GM12874 (cell line): ENCODE measurements at regions not wholly inside any gene's neighbourhood (a gene's known extent, or its start where the extent isn't known, plus 50 kb on each side); places are given as distances from the start of the nearest gene placed in this dataset.

Source experiments
- TF ChIP-seq, protein P1 (sequence below): IDR thresholded peaks from 2 replicates; pipeline ENCODE4 v1.5.1; 2011; ENCODE audit warnings: low read depth, mild to moderate bottlenecking, control low read depth, low read length, moderate library complexity; ENCODE audit not compliant: insufficient read depth

DNA sequence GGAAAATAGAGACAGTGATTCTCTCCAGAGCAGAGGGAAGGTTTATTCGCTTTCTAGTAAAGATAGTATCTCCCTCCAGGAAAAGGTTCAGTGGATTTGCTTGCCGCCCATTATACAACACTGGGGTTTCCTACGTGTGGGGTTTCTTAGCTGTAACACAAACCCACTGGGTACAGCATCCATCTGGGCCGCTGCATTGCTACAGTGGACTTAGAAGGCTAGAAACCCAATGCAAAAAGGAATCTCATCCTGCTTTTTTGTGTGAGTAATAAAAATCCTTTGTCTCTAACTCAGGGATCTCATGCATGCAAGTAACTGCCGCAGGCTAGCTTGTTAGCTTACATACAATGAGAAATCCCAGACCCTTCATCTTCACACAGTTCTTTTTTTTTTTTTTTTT, 67.1 kb upstream of the BCL2L14 start:
- TF ChIP-seq, protein P1, sequence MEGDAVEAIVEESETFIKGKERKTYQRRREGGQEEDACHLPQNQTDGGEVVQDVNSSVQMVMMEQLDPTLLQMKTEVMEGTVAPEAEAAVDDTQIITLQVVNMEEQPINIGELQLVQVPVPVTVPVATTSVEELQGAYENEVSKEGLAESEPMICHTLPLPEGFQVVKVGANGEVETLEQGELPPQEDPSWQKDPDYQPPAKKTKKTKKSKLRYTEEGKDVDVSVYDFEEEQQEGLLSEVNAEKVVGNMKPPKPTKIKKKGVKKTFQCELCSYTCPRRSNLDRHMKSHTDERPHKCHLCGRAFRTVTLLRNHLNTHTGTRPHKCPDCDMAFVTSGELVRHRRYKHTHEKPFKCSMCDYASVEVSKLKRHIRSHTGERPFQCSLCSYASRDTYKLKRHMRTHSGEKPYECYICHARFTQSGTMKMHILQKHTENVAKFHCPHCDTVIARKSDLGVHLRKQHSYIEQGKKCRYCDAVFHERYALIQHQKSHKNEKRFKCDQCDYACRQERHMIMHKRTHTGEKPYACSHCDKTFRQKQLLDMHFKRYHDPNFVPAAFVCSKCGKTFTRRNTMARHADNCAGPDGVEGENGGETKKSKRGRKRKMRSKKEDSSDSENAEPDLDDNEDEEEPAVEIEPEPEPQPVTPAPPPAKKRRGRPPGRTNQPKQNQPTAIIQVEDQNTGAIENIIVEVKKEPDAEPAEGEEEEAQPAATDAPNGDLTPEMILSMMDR: no peak

DNA sequence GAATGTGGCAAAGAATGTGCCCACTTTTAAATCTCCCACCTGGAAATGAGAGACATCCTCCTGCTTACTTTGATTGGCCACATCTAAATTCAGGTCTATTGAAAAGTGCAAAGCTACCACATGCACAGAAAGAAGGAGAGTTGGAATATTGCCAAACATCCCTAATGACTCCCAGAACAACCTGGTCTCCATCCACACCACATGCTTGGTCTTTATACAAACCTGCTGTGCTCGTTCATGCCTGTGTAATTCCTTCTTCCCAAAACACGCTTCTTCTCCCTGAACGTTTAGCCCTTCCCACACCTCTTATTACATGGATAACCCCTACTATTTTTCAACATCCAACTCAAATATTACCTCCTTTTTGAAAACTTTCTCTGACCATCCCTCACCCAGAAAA, 66.2 kb upstream of the BCL2L14 start:
- TF ChIP-seq, protein P1: no peak

DNA sequence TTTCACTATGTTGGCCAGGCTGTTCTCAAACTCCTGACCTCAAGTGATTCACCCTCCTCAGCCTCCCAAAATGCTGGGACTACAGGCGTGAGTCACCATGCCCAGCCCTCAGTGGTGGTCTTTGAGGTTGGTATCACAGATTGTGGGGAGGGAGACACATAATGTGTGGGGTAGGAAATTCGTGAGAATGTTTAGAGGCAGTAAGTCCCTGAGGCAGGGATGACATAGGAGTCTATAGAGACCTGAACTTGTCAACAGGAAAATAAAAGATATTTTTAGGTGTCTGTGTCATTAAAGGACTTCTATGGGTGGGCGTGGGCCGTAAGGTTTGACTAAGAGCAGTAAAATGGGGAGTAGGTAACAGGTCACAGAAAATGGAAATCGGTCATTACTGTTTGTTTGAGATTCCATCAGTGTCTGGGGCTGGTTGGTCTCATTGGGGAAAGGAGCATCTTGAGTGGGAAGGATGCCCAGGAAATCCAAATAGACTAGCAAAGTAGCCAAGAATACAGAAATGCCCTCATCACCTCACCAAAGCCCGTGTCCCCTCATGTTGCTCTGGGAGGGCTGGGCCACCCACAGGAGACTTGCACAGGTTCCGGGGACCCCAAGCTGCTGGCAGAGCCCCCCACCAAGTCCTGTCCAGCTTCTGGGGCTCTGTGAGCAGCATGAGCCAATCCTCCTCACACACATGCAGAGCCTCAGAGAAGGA, 63.6 kb upstream of the BCL2L14 start:
- TF ChIP-seq, protein P1: no peak

DNA sequence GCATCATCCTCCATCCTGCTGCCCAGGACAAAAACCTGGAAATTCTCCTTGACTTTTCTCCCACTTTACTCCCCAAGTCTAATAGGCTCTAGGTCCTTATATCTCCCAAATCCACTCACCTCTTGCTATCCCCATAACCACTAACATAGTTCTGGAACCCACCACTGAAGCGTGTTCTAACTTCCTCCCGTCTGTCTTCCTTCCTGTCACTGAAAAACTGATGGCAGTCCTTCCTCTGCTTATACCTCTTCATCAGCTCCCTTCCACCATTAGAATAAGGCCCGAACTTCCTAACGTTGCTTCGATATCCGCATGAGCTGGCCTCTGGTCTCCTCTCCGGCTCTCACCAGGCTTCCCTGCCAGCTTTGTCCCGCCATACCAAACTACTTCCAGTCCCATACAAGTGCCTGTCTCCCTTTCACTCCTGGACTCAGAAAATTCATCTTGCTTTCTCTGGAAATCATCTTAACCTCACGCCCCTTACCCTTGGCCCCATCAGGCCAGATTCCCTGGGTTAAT, 63.0 kb upstream of the BCL2L14 start:
- TF ChIP-seq, protein P1: no peak

DNA sequence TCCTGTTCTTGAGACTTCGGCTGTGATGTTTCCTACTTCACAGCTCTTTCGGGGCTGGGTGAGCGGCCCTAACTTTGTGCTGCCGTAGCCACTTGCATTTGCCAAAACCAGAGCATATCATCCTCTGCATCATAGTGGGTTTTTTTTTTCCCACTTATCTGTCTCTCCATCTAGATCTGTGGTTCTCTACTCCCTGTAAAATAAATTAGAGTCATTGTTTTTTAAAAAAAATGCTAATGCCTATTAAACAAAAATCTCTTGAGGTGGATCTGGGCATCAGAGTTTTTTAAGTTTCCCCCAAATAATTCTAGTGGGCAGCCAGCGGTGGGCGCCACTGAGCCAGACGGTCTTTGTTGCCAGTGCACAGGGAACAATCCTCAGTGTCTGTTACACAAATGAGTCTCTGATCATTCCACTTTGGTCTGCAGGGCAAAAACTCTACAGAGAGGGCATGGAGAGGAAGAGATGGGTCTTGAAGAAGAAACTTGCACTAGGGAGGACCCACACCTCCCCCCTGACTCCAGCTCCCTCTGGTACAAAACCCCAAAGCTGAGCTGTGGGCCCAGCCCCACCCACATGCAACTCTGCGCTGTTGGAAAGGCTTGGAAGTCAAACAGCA, 62.4 kb upstream of the BCL2L14 start:
- TF ChIP-seq, protein P1: peak; percentile 66

DNA sequence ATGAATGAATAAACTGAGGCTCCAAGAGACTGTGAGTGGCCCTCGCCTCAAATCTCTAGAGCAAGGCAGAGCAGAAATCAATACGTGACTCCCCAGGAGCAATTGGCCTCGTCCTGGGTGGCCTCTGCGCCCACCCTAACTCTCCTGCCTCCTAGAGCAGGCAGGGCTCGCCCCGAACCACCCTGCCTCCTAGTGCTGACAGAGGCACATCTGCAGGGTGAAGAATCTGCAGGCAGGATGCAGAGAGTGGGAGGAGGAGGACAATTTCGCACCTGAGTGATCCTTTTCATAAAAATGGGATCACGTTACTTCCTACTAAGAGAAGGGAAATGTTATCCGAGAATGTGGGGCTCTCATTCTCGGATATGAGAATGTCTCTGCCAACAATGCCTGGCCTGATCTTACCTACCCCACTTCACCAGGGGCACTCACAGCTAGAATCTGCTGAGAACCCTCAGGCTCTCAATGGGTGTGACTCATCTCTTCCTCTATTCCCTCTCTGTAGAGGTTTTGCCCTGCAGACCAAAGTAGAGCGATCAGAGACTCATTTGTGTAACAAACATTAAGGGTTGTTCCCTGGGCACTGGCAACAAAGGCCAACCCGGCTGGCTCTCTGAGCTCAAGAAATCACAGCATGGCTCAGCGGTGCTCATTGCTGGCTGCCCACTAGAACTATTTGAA, 61.7 kb upstream of the BCL2L14 start:
- TF ChIP-seq, protein P1: peak; percentile 23; the same call in 1 of the 2 replicates
